VCaP (cell line): ENCODE measurements at regions not wholly inside any gene's neighbourhood (a gene's known extent, or its start where the extent isn't known, plus 50 kb on each side); places are given as distances from the start of the nearest gene placed in this dataset.
"Not testable (repeated sequence)": the region's sequence is repeated elsewhere in the genome, so short reads cannot be mapped to it uniquely, and the experiment has no call there.

Experiments used
- H3K27ac ChIP-seq: fragments of 450-650 bp; 2 replicates; pipeline ENCODE4 v1.5.1; 2017
- TF ChIP-seq, protein P1 (sequence below): fragments of 450-650 bp; conservative IDR thresholded peaks from 2 replicates; pipeline ENCODE4 v1.5.1; 2017; ENCODE audit warnings: mild to moderate bottlenecking, moderate library complexity

DNA sequence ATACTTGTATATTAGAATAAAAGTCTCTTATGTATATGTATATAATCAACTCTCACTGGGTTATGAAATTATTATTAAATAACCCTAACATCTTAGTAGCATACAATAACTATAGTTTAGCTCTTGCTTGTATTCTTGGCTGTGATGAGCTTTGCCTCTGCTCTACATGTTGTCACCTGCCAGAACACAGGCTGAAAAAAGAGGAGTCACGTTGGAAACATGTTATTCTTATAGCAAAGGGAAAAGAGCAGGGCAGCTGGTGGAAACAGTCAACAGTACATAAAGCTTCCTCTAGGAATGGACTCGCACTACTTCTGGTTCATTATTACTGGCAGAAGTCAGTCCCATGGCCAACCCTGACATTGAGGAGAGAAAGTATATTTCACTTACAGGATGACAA is 362.0 kb upstream of the KYNU start:
- H3K27ac ChIP-seq, result no peak overlapping the region

DNA sequence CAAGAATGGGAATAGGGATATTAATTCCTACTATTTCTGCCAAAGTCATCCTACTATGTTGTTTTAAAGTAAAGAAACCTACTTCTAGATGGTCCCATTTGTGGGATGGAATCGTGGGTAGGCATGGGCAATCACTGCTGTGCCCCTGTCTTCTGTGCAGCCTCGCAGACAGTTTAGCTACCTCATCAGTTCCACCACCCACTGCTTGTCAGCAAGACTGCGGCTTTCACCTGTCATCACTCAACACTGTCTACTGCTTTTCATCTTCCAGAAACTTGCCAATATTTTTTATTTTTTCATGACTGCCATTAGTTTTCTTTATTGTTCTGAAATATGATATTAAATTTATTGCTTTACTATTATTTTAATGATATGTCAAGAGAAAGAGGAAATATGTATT is 368.1 kb upstream of the KYNU start:
- TF ChIP-seq, protein P1, sequence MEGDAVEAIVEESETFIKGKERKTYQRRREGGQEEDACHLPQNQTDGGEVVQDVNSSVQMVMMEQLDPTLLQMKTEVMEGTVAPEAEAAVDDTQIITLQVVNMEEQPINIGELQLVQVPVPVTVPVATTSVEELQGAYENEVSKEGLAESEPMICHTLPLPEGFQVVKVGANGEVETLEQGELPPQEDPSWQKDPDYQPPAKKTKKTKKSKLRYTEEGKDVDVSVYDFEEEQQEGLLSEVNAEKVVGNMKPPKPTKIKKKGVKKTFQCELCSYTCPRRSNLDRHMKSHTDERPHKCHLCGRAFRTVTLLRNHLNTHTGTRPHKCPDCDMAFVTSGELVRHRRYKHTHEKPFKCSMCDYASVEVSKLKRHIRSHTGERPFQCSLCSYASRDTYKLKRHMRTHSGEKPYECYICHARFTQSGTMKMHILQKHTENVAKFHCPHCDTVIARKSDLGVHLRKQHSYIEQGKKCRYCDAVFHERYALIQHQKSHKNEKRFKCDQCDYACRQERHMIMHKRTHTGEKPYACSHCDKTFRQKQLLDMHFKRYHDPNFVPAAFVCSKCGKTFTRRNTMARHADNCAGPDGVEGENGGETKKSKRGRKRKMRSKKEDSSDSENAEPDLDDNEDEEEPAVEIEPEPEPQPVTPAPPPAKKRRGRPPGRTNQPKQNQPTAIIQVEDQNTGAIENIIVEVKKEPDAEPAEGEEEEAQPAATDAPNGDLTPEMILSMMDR, result no peak
- no peak overlapping the region for H3K27ac ChIP-seq

More for the DNA sequence above, 362.0 kb upstream of the KYNU start:
- TF ChIP-seq, protein P1, result no peak

DNA sequence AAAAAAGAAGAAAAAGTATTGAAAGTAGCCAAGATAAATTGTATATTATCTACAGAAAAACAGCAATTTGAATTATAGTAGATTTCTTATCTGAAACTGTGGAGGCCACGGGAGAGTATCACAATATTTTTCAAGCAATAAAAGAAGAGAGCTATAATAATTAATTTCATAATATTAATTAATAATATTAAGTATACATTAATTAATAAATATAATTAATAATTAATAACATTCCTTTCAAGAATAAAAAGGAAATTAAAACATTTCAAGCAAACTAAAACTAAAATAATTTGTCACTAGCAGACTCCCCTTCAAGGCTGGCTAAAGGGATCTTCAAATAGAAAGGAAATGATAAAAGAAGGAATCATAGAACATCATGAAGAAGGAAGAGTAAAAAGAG is 372.7 kb upstream of the KYNU start:
- H3K27ac ChIP-seq, result no peak overlapping the region
- TF ChIP-seq, protein P1, result no peak

DNA sequence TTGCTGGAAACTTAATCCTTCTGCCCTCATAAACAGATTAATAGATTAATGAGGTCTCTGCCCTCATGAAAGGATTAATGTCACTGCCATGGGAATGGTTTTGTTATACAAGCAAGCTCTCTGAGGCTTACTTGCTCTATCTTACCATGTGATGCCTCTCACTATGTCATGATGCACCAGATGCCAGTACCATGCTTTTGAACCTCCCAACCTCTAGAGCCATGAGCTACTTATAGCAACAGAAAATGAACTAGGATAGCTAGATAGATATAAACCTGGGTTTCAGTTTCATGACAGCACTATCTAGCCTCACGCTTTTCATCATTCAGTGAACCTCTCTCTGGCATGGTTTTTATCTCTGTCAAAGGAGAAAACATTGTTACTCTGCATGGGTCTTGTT is 371.6 kb upstream of the LRP1B start:
- no peak overlapping the region for H3K27ac ChIP-seq
- TF ChIP-seq, protein P1, result no peak

DNA sequence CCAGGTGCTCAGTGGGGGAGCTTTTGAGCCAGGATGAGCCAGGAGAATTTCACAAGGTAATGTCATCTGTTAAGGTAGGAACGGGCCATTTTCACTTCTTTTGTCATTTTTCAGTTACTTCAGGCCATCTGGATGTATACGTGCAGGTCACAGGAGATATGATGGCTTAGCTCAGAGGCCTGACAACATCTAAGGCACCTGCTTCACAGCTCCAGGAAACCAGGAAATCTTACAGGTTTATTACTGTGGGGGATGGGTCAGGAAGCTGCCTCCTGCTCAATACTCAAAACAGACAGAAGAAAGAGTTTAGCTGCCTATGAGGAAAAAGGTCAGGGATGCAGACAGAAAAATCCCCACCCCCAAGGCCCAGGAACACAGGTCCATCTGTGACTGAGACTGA is 364.3 kb upstream of the LRP1B start:
- TF ChIP-seq, protein P1, result no peak
- H3K27ac ChIP-seq, result no peak overlapping the region

DNA sequence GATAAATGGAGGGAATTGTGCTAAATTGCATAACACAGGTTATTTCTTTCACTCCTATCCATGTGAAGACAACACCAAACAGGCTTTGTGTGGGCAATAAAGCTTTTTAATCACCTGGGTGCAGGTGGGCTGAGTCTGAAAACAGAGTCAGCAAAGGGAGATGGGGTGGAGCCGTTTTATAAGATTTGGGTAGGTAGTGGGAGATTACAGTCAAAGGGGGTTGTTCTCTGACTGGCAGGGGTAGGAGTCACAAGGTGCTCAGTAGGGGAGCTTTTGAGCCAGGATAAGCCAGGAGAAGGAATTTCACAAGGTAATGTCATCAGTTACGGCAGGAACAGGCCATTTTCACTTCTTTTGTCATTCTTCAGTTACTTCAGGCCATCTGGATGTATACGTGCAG is 358.8 kb upstream of the LRP1B start:
- not testable (repeated sequence) for H3K27ac ChIP-seq

DNA sequence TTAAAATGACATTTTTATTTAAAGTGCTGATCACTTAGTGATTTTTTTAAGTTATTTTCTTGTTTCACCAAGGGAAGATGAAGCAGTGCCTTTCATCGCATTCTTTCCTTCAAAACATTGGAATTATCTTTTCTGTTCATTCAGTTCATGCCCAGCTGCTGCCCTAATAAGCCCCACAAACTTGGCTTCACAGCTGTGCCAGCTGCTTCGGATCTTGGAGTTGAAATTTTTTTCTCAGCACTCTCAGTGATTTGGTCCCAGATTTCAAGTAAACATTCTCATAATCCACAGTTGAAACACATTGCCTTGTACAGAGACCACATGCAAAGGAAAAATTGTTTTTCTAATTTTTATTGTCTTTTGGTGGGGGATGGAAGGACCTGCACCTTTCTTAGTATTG is 353.3 kb upstream of the LRP1B start:
- H3K27ac ChIP-seq, result no peak overlapping the region
- TF ChIP-seq, protein P1, result no peak

DNA sequence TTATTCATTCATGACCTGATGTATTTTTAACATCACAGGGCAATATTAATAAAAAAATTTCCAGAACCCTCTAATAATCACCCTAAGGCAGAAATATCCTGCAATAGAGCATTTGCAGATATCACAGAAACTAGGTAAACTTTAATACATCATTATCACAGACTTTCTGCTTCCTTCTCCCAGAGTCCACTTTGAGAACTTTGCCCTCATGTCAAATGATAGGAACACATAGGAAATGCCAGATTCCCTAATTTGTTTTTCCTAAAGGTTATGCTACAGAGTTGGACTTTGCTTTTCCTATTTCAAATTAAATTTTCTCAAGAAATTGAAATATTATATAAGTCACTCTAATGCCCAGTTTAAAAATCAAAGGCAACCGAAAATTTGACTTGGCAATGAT is 352.8 kb upstream of the LRP1B start:
- no peak overlapping the region for H3K27ac ChIP-seq
- TF ChIP-seq, protein P1, result no peak
